LHCN-M2 (cell line): ENCODE measurements at regions not wholly inside any gene's neighbourhood (a gene's known extent, or its start where the extent isn't known, plus 50 kb on each side); places are given as distances from the start of the nearest gene placed in this dataset.

Experiments
- DNase-seq: peaks from one replicate; pipeline ENCODE4 v3.0.0-alpha.2; 2012; ENCODE audit warnings: low read depth

- peak; percentile 8 for DNase-seq
Observed at GRCh38 chr18:59087391-59087790, 52.3 kb upstream of the SEC11C start.
